ENCODE measurements at regions not wholly inside any gene's neighbourhood (a gene's known extent, or its start where the extent isn't known, plus 50 kb on each side); places are given as distances from the start of the nearest gene placed in this dataset.

- no peaks in the 10 kb centered on the region for H4K20me1 ChIP-seq (ENCODE audit: insufficient read depth, low read length)
- intact Hi-C loops (cut with micrococcal nuclease; ENCODE audit: unreplicated experiment), result no loop called here
- BruUV-seq (replicated peaks), result no TSS peak
- H2AFZ ChIP-seq (ENCODE audit: low read length), result no peak overlapping the region
- H3K9me2 ChIP-seq (ENCODE audit: insufficient read depth, low read length), result no peaks in the 10 kb centered on the region
- ChIA-PET POLR2A (no interaction called here), CTCF (ENCODE audit: unreplicated experiment) (no interaction called here)
- no peak overlapping the region for H3K4me3 ChIP-seq (ENCODE audit: low read depth, low read length, poor library complexity, severe bottlenecking)
- H3K9me3 ChIP-seq (ENCODE audit: low read length), result no peaks in the 10 kb centered on the region
- no peak overlapping the region for H3K27ac ChIP-seq (ENCODE audit: low read depth, low read length, poor library complexity, severe bottlenecking)
- DNase-seq (ENCODE audit: low spot score), result no peak
- no peak overlapping the region for H3K4me2 ChIP-seq (ENCODE audit: low read length)
- H3K36me3 ChIP-seq (ENCODE audit: insufficient read depth, low read length), result no peaks in the 10 kb centered on the region
- H3K79me2 ChIP-seq (ENCODE audit: insufficient read depth, low read depth, low read length), result no peaks in the 10 kb centered on the region
- no peak for TF ChIP-seq EZH2phosphoT487 (IDR thresholded peaks at IDR 0.05; ENCODE audit: borderline replicate concordance, low read depth, low read length)
- TF ChIP-seq CTCF (conservative IDR thresholded peaks at IDR 0.05; ENCODE audit: low read length), result no peak
- H3K4me1 ChIP-seq (ENCODE audit: insufficient read depth, low read length, poor library complexity, severe bottlenecking), result no peaks in the 10 kb centered on the region
Measured at GRCh38 chr4:24322511-24322910, 261.8 kb downstream of the DHX15 start.

GRCh38 chr4:24321616-24322015 is 262.7 kb downstream of the DHX15 start:
- intact Hi-C loops (cut with micrococcal nuclease; ENCODE audit: unreplicated experiment), result no loop called here
- Histone ChIP-seq H2AFZ (ENCODE audit: low read length) (no peak overlapping the region), H3K4me3 (ENCODE audit: low read depth, low read length, poor library complexity, severe bottlenecking) (no peak overlapping the region), H3K9me3 (ENCODE audit: low read length) (no peaks in the 10 kb centered on the region), H3K36me3 (ENCODE audit: insufficient read depth, low read length) (no peaks in the 10 kb centered on the region), H3K4me1 (ENCODE audit: insufficient read depth, low read length, poor library complexity, severe bottlenecking) (no peaks in the 10 kb centered on the region), H3K79me2 (ENCODE audit: insufficient read depth, low read depth, low read length) (no peaks in the 10 kb centered on the region), H3K27ac (ENCODE audit: low read depth, low read length, poor library complexity, severe bottlenecking) (no peak overlapping the region), H3K4me2 (ENCODE audit: low read length) (no peak overlapping the region), H4K20me1 (ENCODE audit: insufficient read depth, low read length) (no peaks in the 10 kb centered on the region), H3K9me2 (ENCODE audit: insufficient read depth, low read length) (no peaks in the 10 kb centered on the region)
- DNase-seq (ENCODE audit: low spot score), result no peak
- POLR2A ChIA-PET, result no interaction called here
- no peak for TF ChIP-seq EZH2phosphoT487 (IDR thresholded peaks at IDR 0.05; ENCODE audit: borderline replicate concordance, low read depth, low read length)
- no peak for TF ChIP-seq CTCF (conservative IDR thresholded peaks at IDR 0.05; ENCODE audit: low read length)
- CTCF ChIA-PET (ENCODE audit: unreplicated experiment), result no interaction called here
- no TSS peak for BruUV-seq (replicated peaks)

- H3K27ac ChIP-seq (ENCODE audit: low read depth, low read length, poor library complexity, severe bottlenecking), result no peak overlapping the region
- no peaks in the 10 kb centered on the region for H3K9me3 ChIP-seq (ENCODE audit: low read length)
- ChIA-PET POLR2A (no interaction called here), CTCF (ENCODE audit: unreplicated experiment) (no interaction called here)
- no peaks in the 10 kb centered on the region for H3K79me2 ChIP-seq (ENCODE audit: insufficient read depth, low read depth, low read length)
- H3K9me2 ChIP-seq (ENCODE audit: insufficient read depth, low read length), result no peaks in the 10 kb centered on the region
- TF ChIP-seq EZH2phosphoT487 (IDR thresholded peaks at IDR 0.05; ENCODE audit: borderline replicate concordance, low read depth, low read length), result no peak
- TF ChIP-seq CTCF (conservative IDR thresholded peaks at IDR 0.05; ENCODE audit: low read length), result no peak
- BruUV-seq (replicated peaks), result no TSS peak
- H3K4me2 ChIP-seq (ENCODE audit: low read length), result no peak overlapping the region
- no peak overlapping the region for H2AFZ ChIP-seq (ENCODE audit: low read length)
- DNase-seq (ENCODE audit: low spot score), result no peak
- no peaks in the 10 kb centered on the region for H4K20me1 ChIP-seq (ENCODE audit: insufficient read depth, low read length)
- H3K4me1 ChIP-seq (ENCODE audit: insufficient read depth, low read length, poor library complexity, severe bottlenecking), result no peaks in the 10 kb centered on the region
- intact Hi-C loops (cut with micrococcal nuclease; ENCODE audit: unreplicated experiment), result no loop called here
- no peak overlapping the region for H3K4me3 ChIP-seq (ENCODE audit: low read depth, low read length, poor library complexity, severe bottlenecking)
- no peaks in the 10 kb centered on the region for H3K36me3 ChIP-seq (ENCODE audit: insufficient read depth, low read length)
Measured at GRCh38 chr4:24321131-24321530, 263.2 kb downstream of the DHX15 start.
